ENCODE measurements at regions not wholly inside any gene's neighbourhood (a gene's known extent, or its start where the extent isn't known, plus 50 kb on each side); places are given as distances from the start of the nearest gene placed in this dataset.

DNA sequence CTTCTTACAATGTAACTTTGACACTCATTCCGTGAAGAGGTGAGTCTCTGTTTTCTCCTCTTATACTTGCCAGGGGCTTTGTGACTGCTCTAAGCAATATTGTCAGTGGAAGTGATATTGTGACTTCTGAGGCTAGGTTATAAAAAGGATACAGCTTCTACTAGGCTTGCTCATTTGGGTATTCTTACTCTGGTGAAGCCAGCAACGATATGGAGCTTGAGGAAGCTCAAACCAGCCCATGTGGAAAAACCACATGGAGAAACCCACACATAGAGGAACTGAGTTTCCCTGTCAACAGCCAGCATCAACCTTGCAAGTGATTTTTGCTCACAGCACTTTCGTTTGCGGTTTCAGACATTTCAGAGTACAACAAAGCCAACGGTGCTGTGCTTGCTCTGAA, 149.6 kb upstream of the SEMA3E start:
- Histone ChIP-seq H3K9me3 (ENCODE audit: low read length) (no peaks in the 10 kb centered on the region), H3K27me3 (ENCODE audit: insufficient read depth, low read length, poor library complexity, severe bottlenecking) (no peaks in the 10 kb centered on the region), H3K36me3 (ENCODE audit: insufficient read depth, low read length) (no peaks in the 10 kb centered on the region), H3K4me1 (ENCODE audit: insufficient read depth, low read length) (no peaks in the 10 kb centered on the region), H3K4me3 (ENCODE audit: low read length) (no peak overlapping the region), H3K27ac (ENCODE audit: low read depth, low read length) (no peak overlapping the region)
- Mint-ChIP-seq H3K27ac (no peak overlapping the region), H3K4me1 (no peaks in the 10 kb centered on the region), H3K9me3 (peaks cover 0 to 24% (median 8%) of the 10 kb centered on the region in 5 donors), H3K27me3 (no peaks in the 10 kb centered on the region), H3K4me3 (no peak overlapping the region), H3K36me3 (no peaks in the 10 kb centered on the region)
- DNase-seq = no peak
- CTCF ChIA-PET = no interaction called here
- POLR2A ChIA-PET = no interaction called here

DNA sequence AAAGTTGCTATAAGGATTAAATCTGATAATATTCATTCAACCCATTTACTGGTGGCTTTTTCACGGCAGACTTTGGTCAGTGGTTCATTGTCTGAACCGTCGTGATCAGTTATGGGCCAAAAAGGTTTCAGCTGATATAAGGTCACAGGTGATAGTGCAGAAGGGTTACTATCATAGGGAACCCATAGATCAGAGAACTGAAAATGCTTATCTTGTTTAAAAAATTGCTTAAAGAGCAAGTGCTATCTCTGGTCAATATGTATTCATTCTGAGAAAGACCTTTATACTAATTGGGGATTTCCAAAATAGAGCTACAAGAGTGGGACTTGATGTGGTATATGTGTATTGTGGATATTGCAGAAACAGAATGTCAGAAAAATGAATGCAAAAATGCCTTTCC, 147.8 kb upstream of the SEMA3E start:
- no peaks in the 10 kb centered on the region for H3K4me1 ChIP-seq (ENCODE audit: insufficient read depth, low read length)
- no peak overlapping the region for H3K27ac Mint-ChIP-seq
- no peaks in the 10 kb centered on the region for H3K9me3 ChIP-seq (ENCODE audit: low read length)
- no peak overlapping the region for H3K27ac ChIP-seq (ENCODE audit: low read depth, low read length)
- H3K9me3 Mint-ChIP-seq = peaks cover 0 to 16% (median 4%) of the 10 kb centered on the region in 5 donors
- H3K4me1 Mint-ChIP-seq = no peaks in the 10 kb centered on the region
- H3K27me3 Mint-ChIP-seq = no peaks in the 10 kb centered on the region
- H3K4me3 ChIP-seq (ENCODE audit: low read length) = no peak overlapping the region
- POLR2A ChIA-PET = no interaction called here
- no peak overlapping the region for H3K4me3 Mint-ChIP-seq
- DNase-seq = no peak
- no peaks in the 10 kb centered on the region for H3K27me3 ChIP-seq (ENCODE audit: insufficient read depth, low read length, poor library complexity, severe bottlenecking)
- H3K36me3 Mint-ChIP-seq = no peaks in the 10 kb centered on the region
- H3K36me3 ChIP-seq (ENCODE audit: insufficient read depth, low read length) = no peaks in the 10 kb centered on the region
- CTCF ChIA-PET = no interaction called here

DNA sequence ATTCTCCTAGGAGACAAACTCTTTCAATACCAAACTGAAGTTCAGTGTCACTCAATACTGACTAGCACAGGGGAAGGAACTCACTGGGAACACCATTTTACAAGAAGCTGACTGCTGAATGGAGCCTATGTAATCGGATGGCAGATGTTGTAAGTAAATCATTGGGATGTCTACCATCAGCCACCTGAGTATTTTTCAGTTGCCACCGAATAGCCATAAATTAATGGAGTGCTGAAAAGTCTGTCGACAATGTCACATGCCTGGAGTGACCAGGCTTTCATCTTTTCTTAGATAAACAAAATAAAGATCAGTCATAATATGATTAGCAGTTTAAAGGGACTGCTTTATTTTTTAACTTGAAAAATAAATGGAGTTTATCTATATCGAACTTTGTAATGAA, 145.9 kb upstream of the SEMA3E start:
- H3K9me3 ChIP-seq (ENCODE audit: low read length) = no peaks in the 10 kb centered on the region

DNA sequence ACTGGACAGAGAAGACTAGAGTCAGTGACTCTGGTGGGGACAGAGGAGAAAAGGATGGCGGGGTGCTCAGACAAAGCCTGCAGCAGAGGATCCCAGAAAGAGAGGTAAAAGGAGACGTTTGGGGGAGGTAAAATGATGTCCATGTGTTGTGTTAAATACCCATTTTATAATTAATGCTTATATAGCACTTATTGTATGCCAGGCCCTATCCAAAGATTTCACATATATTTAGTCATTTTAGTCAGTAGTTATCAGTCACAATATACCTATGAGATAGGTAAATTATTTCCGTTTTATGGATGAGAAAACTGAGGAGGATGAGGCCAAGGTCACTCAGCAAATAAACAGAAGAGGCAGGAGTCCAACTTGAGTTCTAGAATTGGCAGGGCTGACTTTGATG, 144.6 kb upstream of the SEMA3E start:
- H3K27me3 Mint-ChIP-seq = no peaks in the 10 kb centered on the region
- no peak overlapping the region for H3K4me3 Mint-ChIP-seq
- peaks cover 1 to 13% (median 5%) of the 10 kb centered on the region in 5 donors for H3K9me3 Mint-ChIP-seq

More for the DNA sequence above, 145.9 kb upstream of the SEMA3E start:
- POLR2A ChIA-PET = no interaction called here
- Histone ChIP-seq H3K4me1 (ENCODE audit: insufficient read depth, low read length) (no peaks in the 10 kb centered on the region), H3K36me3 (ENCODE audit: insufficient read depth, low read length) (no peaks in the 10 kb centered on the region), H3K27me3 (ENCODE audit: insufficient read depth, low read length, poor library complexity, severe bottlenecking) (no peaks in the 10 kb centered on the region), H3K4me3 (ENCODE audit: low read length) (no peak overlapping the region), H3K27ac (ENCODE audit: low read depth, low read length) (no peak overlapping the region)
- CTCF ChIA-PET = no interaction called here
- Mint-ChIP-seq H3K9me3 (peaks cover 1 to 13% (median 5%) of the 10 kb centered on the region in 5 donors), H3K4me3 (no peak overlapping the region), H3K4me1 (no peaks in the 10 kb centered on the region), H3K27me3 (no peaks in the 10 kb centered on the region), H3K36me3 (no peaks in the 10 kb centered on the region), H3K27ac (no peak overlapping the region)
- DNase-seq = no peak

DNA sequence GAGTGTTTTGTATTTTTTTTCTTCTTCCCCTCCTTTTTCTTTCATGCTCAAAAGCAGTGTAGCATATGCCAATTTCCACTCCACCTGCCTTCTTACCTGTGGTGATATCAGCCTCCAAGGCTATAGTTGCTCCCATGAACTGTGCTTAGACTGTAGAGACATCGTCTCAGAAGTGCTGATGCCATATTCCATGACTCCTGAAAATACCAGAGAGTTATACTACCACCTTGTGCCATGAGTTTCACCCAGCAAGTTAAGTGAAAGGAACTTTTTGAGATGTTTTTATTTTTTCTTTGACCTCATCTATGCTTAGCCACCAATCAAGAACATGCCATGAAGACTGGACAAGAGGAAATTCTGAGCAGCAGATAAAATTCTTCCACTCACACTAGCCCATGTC, 142.8 kb upstream of the SEMA3E start:
- Mint-ChIP-seq H3K4me1 (no peaks in the 10 kb centered on the region), H3K4me3 (no peak overlapping the region), H3K9me3 (peaks cover 5 to 14% (median 8%) of the 10 kb centered on the region in 5 donors), H3K27ac (no peak overlapping the region), H3K27me3 (no peaks in the 10 kb centered on the region), H3K36me3 (no peaks in the 10 kb centered on the region)
- Histone ChIP-seq H3K4me1 (ENCODE audit: insufficient read depth, low read length) (no peaks in the 10 kb centered on the region), H3K9me3 (ENCODE audit: low read length) (no peaks in the 10 kb centered on the region), H3K36me3 (ENCODE audit: insufficient read depth, low read length) (no peaks in the 10 kb centered on the region), H3K27ac (ENCODE audit: low read depth, low read length) (no peak overlapping the region), H3K27me3 (ENCODE audit: insufficient read depth, low read length, poor library complexity, severe bottlenecking) (no peaks in the 10 kb centered on the region), H3K4me3 (ENCODE audit: low read length) (no peak overlapping the region)
- no peak for DNase-seq
- POLR2A ChIA-PET = no interaction called here
- CTCF ChIA-PET = no interaction called here

More for the DNA sequence above, 144.6 kb upstream of the SEMA3E start:
- CTCF ChIA-PET = no interaction called here
- Mint-ChIP-seq H3K36me3 (no peaks in the 10 kb centered on the region), H3K27ac (no peak overlapping the region), H3K4me1 (no peaks in the 10 kb centered on the region)
- Histone ChIP-seq H3K27ac (ENCODE audit: low read depth, low read length) (no peak overlapping the region), H3K4me1 (ENCODE audit: insufficient read depth, low read length) (no peaks in the 10 kb centered on the region), H3K9me3 (ENCODE audit: low read length) (no peaks in the 10 kb centered on the region), H3K36me3 (ENCODE audit: insufficient read depth, low read length) (no peaks in the 10 kb centered on the region), H3K27me3 (ENCODE audit: insufficient read depth, low read length, poor library complexity, severe bottlenecking) (no peaks in the 10 kb centered on the region), H3K4me3 (ENCODE audit: low read length) (no peak overlapping the region)
- POLR2A ChIA-PET = no interaction called here
- DNase-seq = no peak

DNA sequence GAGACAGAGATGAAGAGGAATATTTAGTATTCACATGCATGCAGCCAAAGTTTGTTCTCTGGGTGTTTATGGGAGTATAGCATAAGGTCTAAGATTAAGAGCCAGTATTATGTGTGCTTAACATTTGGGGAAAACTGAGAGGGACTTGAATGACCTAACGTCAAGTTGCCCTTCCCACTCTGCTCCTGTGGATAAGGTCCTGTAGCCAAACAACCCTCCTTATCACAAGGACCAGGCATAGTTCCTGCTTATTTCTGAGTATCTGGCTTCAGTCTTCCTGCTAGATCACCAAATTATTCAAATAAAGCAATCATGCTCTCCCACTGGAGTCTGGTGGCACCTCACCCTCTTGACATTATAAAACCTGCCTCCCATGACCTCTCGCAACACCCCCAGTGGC, 137.9 kb upstream of the SEMA3E start:
- ChIA-PET CTCF (no interaction called here), POLR2A (no interaction called here)
- no peak overlapping the region for H3K4me3 Mint-ChIP-seq
- no peak overlapping the region for H3K27ac Mint-ChIP-seq
- no peak for DNase-seq
- no peaks in the 10 kb centered on the region for H3K9me3 ChIP-seq (ENCODE audit: low read length)
- H3K4me1 Mint-ChIP-seq = no peaks in the 10 kb centered on the region
- no peaks in the 10 kb centered on the region for H3K4me1 ChIP-seq (ENCODE audit: insufficient read depth, low read length)
- no peaks in the 10 kb centered on the region for H3K27me3 ChIP-seq (ENCODE audit: insufficient read depth, low read length, poor library complexity, severe bottlenecking)
- H3K4me3 ChIP-seq (ENCODE audit: low read length) = no peak overlapping the region
- peak overlapping the region; percentile 12 for H3K27ac ChIP-seq (ENCODE audit: low read depth, low read length)
- H3K9me3 Mint-ChIP-seq = peaks cover 4 to 16% (median 11%) of the 10 kb centered on the region in 5 donors
- no peaks in the 10 kb centered on the region for H3K36me3 Mint-ChIP-seq
- H3K36me3 ChIP-seq (ENCODE audit: insufficient read depth, low read length) = no peaks in the 10 kb centered on the region
- H3K27me3 Mint-ChIP-seq = no peaks in the 10 kb centered on the region

DNA sequence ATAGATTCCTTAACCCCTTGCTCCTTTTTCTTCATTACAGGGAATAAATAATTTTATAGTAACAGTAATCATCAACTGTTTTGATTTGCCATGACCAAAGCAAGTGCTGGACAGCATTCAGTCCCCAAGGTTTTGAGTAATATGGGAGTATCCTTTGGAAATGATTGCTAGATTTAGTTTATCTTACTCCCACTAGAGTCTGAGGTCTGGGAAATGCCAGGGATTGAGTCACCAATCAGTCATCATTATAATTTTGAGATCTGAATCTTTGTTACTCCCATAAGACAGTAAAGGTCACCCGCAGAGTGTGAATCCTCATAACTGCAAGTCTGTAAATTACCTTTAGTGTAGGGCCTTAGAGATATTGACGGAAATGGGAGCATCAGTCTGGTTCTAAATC, 133.7 kb upstream of the SEMA3E start:
- H3K4me1 ChIP-seq (ENCODE audit: insufficient read depth, low read length) = no peaks in the 10 kb centered on the region
- no peak overlapping the region for H3K4me3 Mint-ChIP-seq
- POLR2A ChIA-PET = no interaction called here
- no peak overlapping the region for H3K4me3 ChIP-seq (ENCODE audit: low read length)
- no peaks in the 10 kb centered on the region for H3K36me3 ChIP-seq (ENCODE audit: insufficient read depth, low read length)
- no peak for DNase-seq
- H3K27me3 Mint-ChIP-seq = no peaks in the 10 kb centered on the region
- CTCF ChIA-PET = no interaction called here
- no peak overlapping the region for H3K27ac ChIP-seq (ENCODE audit: low read depth, low read length)
- H3K27me3 ChIP-seq (ENCODE audit: insufficient read depth, low read length, poor library complexity, severe bottlenecking) = no peaks in the 10 kb centered on the region
- H3K9me3 Mint-ChIP-seq = peaks cover 2 to 15% (median 11%) of the 10 kb centered on the region in 5 donors
- no peak overlapping the region for H3K27ac Mint-ChIP-seq
- H3K4me1 Mint-ChIP-seq = no peaks in the 10 kb centered on the region
- no peaks in the 10 kb centered on the region for H3K9me3 ChIP-seq (ENCODE audit: low read length)
- H3K36me3 Mint-ChIP-seq = no peaks in the 10 kb centered on the region

DNA sequence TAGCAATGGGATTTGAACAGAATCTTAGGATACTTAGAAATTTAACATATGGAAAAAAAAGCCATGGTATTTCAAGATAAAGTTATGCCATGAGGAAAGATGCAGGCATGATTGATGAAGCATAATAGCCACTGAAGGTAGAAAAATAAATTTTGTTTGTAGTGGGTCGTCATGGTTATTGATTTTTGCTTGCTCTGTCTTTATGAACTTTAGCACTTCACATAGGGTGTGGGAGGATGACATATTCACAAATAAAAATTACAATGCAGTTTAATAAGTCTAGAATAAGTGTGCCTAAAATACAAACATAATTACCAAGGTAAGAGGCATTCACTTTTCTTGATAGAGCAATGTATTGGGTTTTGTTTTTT, 129.1 kb upstream of the SEMA3E start:
- Mint-ChIP-seq H3K27ac (no peak overlapping the region), H3K4me1 (no peaks in the 10 kb centered on the region), H3K27me3 (no peaks in the 10 kb centered on the region), H3K36me3 (no peaks in the 10 kb centered on the region), H3K9me3 (peaks cover 0 to 18% (median 14%) of the 10 kb centered on the region in 5 donors), H3K4me3 (no peak overlapping the region)
- no peak overlapping the region for H3K4me3 ChIP-seq (ENCODE audit: low read length)
- H3K27ac ChIP-seq (ENCODE audit: low read depth, low read length) = no peak overlapping the region
- no peak for DNase-seq
- H3K27me3 ChIP-seq (ENCODE audit: insufficient read depth, low read length, poor library complexity, severe bottlenecking) = no peaks in the 10 kb centered on the region
- POLR2A ChIA-PET = no interaction called here
- H3K4me1 ChIP-seq (ENCODE audit: insufficient read depth, low read length) = no peaks in the 10 kb centered on the region
- CTCF ChIA-PET = no interaction called here
- H3K36me3 ChIP-seq (ENCODE audit: insufficient read depth, low read length) = no peaks in the 10 kb centered on the region
- H3K9me3 ChIP-seq (ENCODE audit: low read length) = no peaks in the 10 kb centered on the region

DNA sequence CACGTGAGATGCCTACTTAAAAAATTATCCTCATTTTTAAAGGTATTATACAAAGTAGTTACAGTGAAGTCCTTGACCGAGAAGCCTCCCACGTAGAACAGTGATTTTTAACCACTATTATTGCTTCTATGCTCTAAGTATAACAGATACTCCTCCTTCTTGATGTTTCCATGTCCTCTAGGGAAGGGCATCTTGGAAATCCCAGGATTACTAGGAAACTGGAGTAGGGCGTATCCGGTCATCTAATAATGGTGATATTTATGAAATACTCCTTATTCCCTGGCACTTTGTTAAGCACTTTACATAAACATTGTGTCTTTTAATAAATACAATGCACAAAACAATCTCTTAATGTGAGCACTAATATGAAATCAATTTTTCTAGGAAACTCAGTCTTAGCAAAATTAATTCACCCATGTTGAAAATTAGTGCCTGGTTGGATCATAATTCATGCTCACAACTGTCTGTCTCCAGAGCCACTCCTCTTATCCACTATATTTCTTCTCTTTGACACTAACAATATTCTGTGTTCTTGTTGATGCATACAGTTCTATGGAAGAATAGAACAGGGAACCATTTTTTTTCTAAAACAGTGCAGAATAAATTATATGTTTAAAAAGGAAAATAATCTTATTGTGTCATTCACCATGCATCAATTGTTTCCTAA, 128.6 kb upstream of the SEMA3E start:
- no peaks in the 10 kb centered on the region for H3K27me3 Mint-ChIP-seq
- CTCF ChIA-PET = no interaction called here
- DNase-seq = no peak

More for the DNA sequence above, 128.6 kb upstream of the SEMA3E start:
- POLR2A ChIA-PET = no interaction called here
- H3K36me3 Mint-ChIP-seq = no peaks in the 10 kb centered on the region
- no peak overlapping the region for H3K27ac Mint-ChIP-seq
- Histone ChIP-seq H3K9me3 (ENCODE audit: low read length) (no peaks in the 10 kb centered on the region), H3K4me1 (ENCODE audit: insufficient read depth, low read length) (no peaks in the 10 kb centered on the region), H3K4me3 (ENCODE audit: low read length) (no peak overlapping the region), H3K27ac (ENCODE audit: low read depth, low read length) (no peak overlapping the region), H3K36me3 (ENCODE audit: insufficient read depth, low read length) (no peaks in the 10 kb centered on the region), H3K27me3 (ENCODE audit: insufficient read depth, low read length, poor library complexity, severe bottlenecking) (no peaks in the 10 kb centered on the region)
- H3K4me1 Mint-ChIP-seq = no peaks in the 10 kb centered on the region
- H3K9me3 Mint-ChIP-seq = peaks cover 0 to 18% (median 15%) of the 10 kb centered on the region in 5 donors
- no peak overlapping the region for H3K4me3 Mint-ChIP-seq
